ENCODE measurements at regions not wholly inside any gene's neighbourhood (a gene's known extent, or its start where the extent isn't known, plus 50 kb on each side); places are given as distances from the start of the nearest gene placed in this dataset.

DNA sequence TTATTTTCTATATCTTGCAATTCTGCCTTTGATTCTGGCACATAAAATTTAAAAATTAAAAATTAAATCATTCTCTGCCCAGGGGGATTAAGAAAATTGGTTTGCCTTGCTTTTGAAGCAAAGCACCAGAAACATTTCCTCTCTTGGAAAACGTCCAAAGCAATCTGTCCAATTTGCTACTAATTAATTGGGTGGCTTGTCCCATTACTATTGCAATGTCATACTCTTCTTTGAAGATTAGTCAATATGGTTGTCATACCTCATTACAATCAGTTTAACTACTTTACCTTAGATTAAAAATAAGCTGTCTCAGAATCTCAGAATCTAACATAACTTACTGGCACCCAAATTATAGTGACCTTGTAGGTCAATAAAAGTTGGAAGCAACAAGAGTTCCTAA, 208.8 kb downstream of the TMA16 start:
- H3K9ac ChIP-seq (ENCODE audit: low read length) = no peak overlapping the region
- no peaks in the 10 kb centered on the region for H3K27me3 ChIP-seq (replicated peaks; ENCODE audit: insufficient read depth, low read length)
- no peak overlapping the region for H2AFZ ChIP-seq (ENCODE audit: low read length)
- DNase-seq = no peak
- H3K79me2 ChIP-seq (ENCODE audit: low read length) = no peaks in the 10 kb centered on the region
- no peak for TF ChIP-seq EZH2 (optimal IDR thresholded peaks at IDR 0.05; ENCODE audit: low read depth, low read length)
- no peak for TF ChIP-seq EZH2phosphoT487 (IDR thresholded peaks at IDR 0.05; ENCODE audit: low read length)
- TF ChIP-seq, protein P1, sequence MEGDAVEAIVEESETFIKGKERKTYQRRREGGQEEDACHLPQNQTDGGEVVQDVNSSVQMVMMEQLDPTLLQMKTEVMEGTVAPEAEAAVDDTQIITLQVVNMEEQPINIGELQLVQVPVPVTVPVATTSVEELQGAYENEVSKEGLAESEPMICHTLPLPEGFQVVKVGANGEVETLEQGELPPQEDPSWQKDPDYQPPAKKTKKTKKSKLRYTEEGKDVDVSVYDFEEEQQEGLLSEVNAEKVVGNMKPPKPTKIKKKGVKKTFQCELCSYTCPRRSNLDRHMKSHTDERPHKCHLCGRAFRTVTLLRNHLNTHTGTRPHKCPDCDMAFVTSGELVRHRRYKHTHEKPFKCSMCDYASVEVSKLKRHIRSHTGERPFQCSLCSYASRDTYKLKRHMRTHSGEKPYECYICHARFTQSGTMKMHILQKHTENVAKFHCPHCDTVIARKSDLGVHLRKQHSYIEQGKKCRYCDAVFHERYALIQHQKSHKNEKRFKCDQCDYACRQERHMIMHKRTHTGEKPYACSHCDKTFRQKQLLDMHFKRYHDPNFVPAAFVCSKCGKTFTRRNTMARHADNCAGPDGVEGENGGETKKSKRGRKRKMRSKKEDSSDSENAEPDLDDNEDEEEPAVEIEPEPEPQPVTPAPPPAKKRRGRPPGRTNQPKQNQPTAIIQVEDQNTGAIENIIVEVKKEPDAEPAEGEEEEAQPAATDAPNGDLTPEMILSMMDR (IDR thresholded peaks at IDR 0.05; ENCODE audit: low read length) = no peak
- H3K9me2 ChIP-seq (replicated peaks; ENCODE audit: insufficient read depth, low read length) = no peaks in the 10 kb centered on the region
- no peaks in the 10 kb centered on the region for H3F3A ChIP-seq (ENCODE audit: insufficient read depth, low read length)
- H3K9me3 ChIP-seq (replicated peaks; ENCODE audit: insufficient read depth, low read length) = no peaks in the 10 kb centered on the region
- no peaks in the 10 kb centered on the region for H3K4me1 ChIP-seq (ENCODE audit: low read length)
- H3K27ac ChIP-seq (ENCODE audit: low read length) = no peak overlapping the region
- H3K36me3 ChIP-seq (replicated peaks; ENCODE audit: insufficient read depth, low read length) = no peaks in the 10 kb centered on the region
- no peaks in the 10 kb centered on the region for H4K20me1 ChIP-seq (ENCODE audit: insufficient read depth, low read length)
- no peak overlapping the region for H3K4me2 ChIP-seq (ENCODE audit: low read depth, low read length)
- H3K4me3 ChIP-seq (ENCODE audit: low read length) = no peak overlapping the region

DNA sequence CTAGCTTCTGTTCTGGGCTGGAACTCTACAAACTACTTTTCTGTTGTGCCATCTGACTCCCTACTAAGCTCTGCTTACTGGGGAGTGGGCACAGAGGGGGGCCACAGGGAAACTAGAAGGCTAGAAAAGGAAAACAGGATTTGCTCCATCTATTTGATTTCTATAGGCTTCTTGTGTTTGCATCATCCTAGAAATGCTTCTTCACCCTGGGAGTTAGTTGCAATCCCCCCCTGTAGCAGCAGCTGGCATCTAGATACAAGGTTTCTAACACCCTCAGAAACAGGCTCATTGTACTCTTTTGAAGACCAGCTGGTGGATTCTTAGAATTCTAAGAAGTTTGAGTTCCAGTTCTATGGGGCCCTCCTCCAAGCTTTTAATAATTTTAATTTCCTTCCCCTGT, 213.4 kb downstream of the TMA16 start:
- H3K9me2 ChIP-seq (replicated peaks; ENCODE audit: insufficient read depth, low read length) = no peaks in the 10 kb centered on the region

DNA sequence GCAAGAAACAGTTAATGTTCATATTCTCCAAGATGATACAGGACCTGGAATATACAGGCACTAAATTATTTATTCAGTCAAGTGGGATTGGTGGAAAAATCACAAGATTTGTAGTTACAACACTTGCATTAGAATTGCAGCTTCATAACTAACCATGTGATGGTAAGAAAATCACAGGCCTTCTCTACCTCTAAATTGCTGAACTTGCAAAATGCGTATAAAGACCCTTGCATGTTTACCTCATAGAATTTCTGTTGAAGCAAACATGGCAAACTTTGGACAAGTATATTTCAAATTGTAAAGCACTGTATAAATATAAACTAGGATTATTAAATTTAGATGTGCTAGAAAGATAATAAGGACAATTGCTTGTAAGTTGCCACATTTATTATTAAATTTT, 215.1 kb downstream of the TMA16 start:
- Histone ChIP-seq H3K4me3 (ENCODE audit: low read length) (no peak overlapping the region), H3K27me3 (replicated peaks; ENCODE audit: insufficient read depth, low read length) (no peaks in the 10 kb centered on the region), H3F3A (ENCODE audit: insufficient read depth, low read length) (no peaks in the 10 kb centered on the region), H3K9ac (ENCODE audit: low read length) (no peak overlapping the region), H3K36me3 (replicated peaks; ENCODE audit: insufficient read depth, low read length) (no peaks in the 10 kb centered on the region), H3K9me3 (replicated peaks; ENCODE audit: insufficient read depth, low read length) (no peaks in the 10 kb centered on the region), H3K79me2 (ENCODE audit: low read length) (no peaks in the 10 kb centered on the region), H3K9me2 (replicated peaks; ENCODE audit: insufficient read depth, low read length) (no peaks in the 10 kb centered on the region), H3K27ac (ENCODE audit: low read length) (no peak overlapping the region), H4K20me1 (ENCODE audit: insufficient read depth, low read length) (no peaks in the 10 kb centered on the region), H3K4me1 (ENCODE audit: low read length) (no peaks in the 10 kb centered on the region), H3K4me2 (ENCODE audit: low read depth, low read length) (no peak overlapping the region), H2AFZ (ENCODE audit: low read length) (no peak overlapping the region)
- no peak for TF ChIP-seq EZH2phosphoT487 (IDR thresholded peaks at IDR 0.05; ENCODE audit: low read length)
- TF ChIP-seq, protein P1 (IDR thresholded peaks at IDR 0.05; ENCODE audit: low read length) = no peak
- TF ChIP-seq EZH2 (optimal IDR thresholded peaks at IDR 0.05; ENCODE audit: low read depth, low read length) = no peak
- no peak for DNase-seq

More for the DNA sequence above, 213.4 kb downstream of the TMA16 start:
- TF ChIP-seq EZH2phosphoT487 (IDR thresholded peaks at IDR 0.05; ENCODE audit: low read length) = no peak
- TF ChIP-seq, protein P1 (IDR thresholded peaks at IDR 0.05; ENCODE audit: low read length) = no peak
- H3K36me3 ChIP-seq (replicated peaks; ENCODE audit: insufficient read depth, low read length) = no peaks in the 10 kb centered on the region
- no peaks in the 10 kb centered on the region for H3K9me3 ChIP-seq (replicated peaks; ENCODE audit: insufficient read depth, low read length)
- H2AFZ ChIP-seq (ENCODE audit: low read length) = no peak overlapping the region
- H3K4me1 ChIP-seq (ENCODE audit: low read length) = no peaks in the 10 kb centered on the region
- H3K27me3 ChIP-seq (replicated peaks; ENCODE audit: insufficient read depth, low read length) = no peaks in the 10 kb centered on the region
- H3K9ac ChIP-seq (ENCODE audit: low read length) = no peak overlapping the region
- H3K27ac ChIP-seq (ENCODE audit: low read length) = no peak overlapping the region
- H3K4me3 ChIP-seq (ENCODE audit: low read length) = no peak overlapping the region
- no peak overlapping the region for H3K4me2 ChIP-seq (ENCODE audit: low read depth, low read length)
- no peak for DNase-seq
- no peaks in the 10 kb centered on the region for H3K79me2 ChIP-seq (ENCODE audit: low read length)
- H3F3A ChIP-seq (ENCODE audit: insufficient read depth, low read length) = no peaks in the 10 kb centered on the region
- H4K20me1 ChIP-seq (ENCODE audit: insufficient read depth, low read length) = no peaks in the 10 kb centered on the region
